ENCODE measurements at regions not wholly inside any gene's neighbourhood (a gene's known extent, or its start where the extent isn't known, plus 50 kb on each side); places are given as distances from the start of the nearest gene placed in this dataset.
"Not testable (repeated sequence)": the region's sequence is repeated elsewhere in the genome, so short reads cannot be mapped to it uniquely, and the experiment has no call there.

DNA sequence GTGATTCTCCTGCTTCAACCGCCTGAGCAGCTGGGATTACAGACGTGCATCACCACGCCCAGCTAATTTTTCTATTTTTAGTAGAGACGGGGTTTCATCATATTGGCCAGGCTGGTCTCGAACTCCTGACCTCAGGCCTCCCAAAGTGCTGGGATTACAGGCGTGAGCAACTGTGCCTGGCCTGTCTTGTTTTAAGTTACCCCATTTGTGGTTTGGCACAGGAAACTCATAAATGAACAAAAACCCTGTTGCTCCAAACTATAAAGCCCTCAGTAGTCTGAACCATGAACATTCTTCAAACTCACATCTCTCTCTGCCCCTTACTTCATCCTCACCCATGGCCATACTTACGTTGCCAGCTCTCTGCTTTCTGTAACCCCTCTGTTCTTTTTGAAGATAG is 61.7 kb downstream of the RHOU start:
- not testable (repeated sequence) for H3K27ac Mint-ChIP-seq; DNase-seq (ENCODE audit: extremely low spot score, unreplicated experiment); H3K4me3 Mint-ChIP-seq; H3K36me3 Mint-ChIP-seq; H3K27me3 Mint-ChIP-seq; H3K9me3 Mint-ChIP-seq
- H3K4me1 Mint-ChIP-seq (ENCODE audit: unreplicated experiment), result peaks cover 21% of the 10 kb centered on the region

- no peak for DNase-seq (ENCODE audit: extremely low spot score, unreplicated experiment)
These were observed 62.8 kb downstream of the RHOU start for GRCh38 chr1:228798035-228798434.

DNA sequence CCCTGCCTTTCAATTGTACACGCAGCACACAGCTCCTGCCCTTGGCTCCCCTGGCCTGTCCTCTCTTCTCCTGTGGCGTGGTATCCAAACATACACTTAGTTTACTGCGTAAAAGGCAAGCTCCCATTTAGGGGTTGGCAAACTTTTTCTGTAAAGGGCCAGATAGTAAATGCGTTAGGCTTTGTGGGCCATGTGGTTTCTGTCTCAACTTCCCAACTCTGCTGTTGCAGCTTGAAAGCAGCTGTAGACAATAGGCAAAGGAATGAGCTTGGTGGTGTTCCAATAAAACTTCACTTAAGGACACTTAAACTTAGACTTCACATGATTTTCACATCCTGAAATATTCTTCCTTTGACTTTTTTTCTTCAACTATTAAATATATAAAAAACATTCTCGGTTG is 63.3 kb downstream of the RHOU start:
- Mint-ChIP-seq H3K4me3 (no peak overlapping the region), H3K4me1 (ENCODE audit: unreplicated experiment) (peaks cover 30% of the 10 kb centered on the region), H3K36me3 (no peaks in the 10 kb centered on the region), H3K9me3 (peaks cover 4% of the 10 kb centered on the region), H3K27ac (no peak overlapping the region), H3K27me3 (no peaks in the 10 kb centered on the region)
- TF ChIP-seq, protein P1, sequence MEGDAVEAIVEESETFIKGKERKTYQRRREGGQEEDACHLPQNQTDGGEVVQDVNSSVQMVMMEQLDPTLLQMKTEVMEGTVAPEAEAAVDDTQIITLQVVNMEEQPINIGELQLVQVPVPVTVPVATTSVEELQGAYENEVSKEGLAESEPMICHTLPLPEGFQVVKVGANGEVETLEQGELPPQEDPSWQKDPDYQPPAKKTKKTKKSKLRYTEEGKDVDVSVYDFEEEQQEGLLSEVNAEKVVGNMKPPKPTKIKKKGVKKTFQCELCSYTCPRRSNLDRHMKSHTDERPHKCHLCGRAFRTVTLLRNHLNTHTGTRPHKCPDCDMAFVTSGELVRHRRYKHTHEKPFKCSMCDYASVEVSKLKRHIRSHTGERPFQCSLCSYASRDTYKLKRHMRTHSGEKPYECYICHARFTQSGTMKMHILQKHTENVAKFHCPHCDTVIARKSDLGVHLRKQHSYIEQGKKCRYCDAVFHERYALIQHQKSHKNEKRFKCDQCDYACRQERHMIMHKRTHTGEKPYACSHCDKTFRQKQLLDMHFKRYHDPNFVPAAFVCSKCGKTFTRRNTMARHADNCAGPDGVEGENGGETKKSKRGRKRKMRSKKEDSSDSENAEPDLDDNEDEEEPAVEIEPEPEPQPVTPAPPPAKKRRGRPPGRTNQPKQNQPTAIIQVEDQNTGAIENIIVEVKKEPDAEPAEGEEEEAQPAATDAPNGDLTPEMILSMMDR (conservative IDR thresholded peaks at IDR 0.05), result no peak
- no peak for DNase-seq (ENCODE audit: extremely low spot score, unreplicated experiment)

More at GRCh38 chr1:228798035-228798434, 62.8 kb downstream of the RHOU start:
- peaks cover 29% of the 10 kb centered on the region for H3K4me1 Mint-ChIP-seq (ENCODE audit: unreplicated experiment)
- H3K27me3 Mint-ChIP-seq, result no peaks in the 10 kb centered on the region
- peaks cover 4% of the 10 kb centered on the region for H3K9me3 Mint-ChIP-seq
- H3K4me3 Mint-ChIP-seq, result no peak overlapping the region
- H3K36me3 Mint-ChIP-seq, result no peaks in the 10 kb centered on the region
- peak overlapping the region; percentile 26 for H3K27ac Mint-ChIP-seq
- TF ChIP-seq, protein P1 (conservative IDR thresholded peaks at IDR 0.05), result no peak

GRCh38 chr1:228799924-228800323 is 64.6 kb downstream of the RHOU start:
- Mint-ChIP-seq H3K9me3 (peaks cover 4% of the 10 kb centered on the region), H3K27me3 (no peaks in the 10 kb centered on the region)
- TF ChIP-seq, protein P1 (conservative IDR thresholded peaks at IDR 0.05), result no peak

DNA sequence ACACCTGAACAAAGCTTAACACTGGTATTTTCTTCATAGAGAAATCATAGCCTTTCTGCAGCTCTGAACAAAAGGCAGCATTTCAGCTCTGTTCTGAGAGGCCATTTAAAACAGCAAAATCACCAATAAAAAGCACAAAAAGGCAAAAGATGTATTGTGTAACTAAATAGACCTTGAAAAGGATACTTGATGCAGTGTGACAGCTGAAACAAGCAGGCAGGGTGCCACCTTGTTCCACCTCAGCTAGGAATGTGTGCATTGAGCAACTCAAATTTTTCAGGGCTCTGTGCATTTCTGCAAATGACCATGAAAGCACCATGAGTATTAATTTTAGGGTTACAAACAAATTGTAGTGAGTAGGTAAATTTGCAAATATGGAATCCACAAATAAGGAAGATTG is 65.8 kb downstream of the RHOU start:
- Mint-ChIP-seq H3K4me1 (ENCODE audit: unreplicated experiment) (peaks cover 46% of the 10 kb centered on the region), H3K4me3 (peak overlapping the region; percentile 56), H3K36me3 (no peaks in the 10 kb centered on the region), H3K27ac (peak overlapping the region; percentile 94), H3K27me3 (no peaks in the 10 kb centered on the region), H3K9me3 (peaks cover 4% of the 10 kb centered on the region)
- DNase-seq (ENCODE audit: extremely low spot score, unreplicated experiment), result no peak
- TF ChIP-seq, protein P1 (conservative IDR thresholded peaks at IDR 0.05), result no peak

More at GRCh38 chr1:228799924-228800323, 64.6 kb downstream of the RHOU start:
- Mint-ChIP-seq H3K27ac (no peak overlapping the region), H3K36me3 (no peaks in the 10 kb centered on the region), H3K4me3 (no peak overlapping the region), H3K4me1 (ENCODE audit: unreplicated experiment) (peaks cover 38% of the 10 kb centered on the region)
- DNase-seq (ENCODE audit: extremely low spot score, unreplicated experiment), result peak; percentile 10

- peaks cover 4% of the 10 kb centered on the region for H3K9me3 Mint-ChIP-seq
- no peaks in the 10 kb centered on the region for H3K36me3 Mint-ChIP-seq
- H3K27ac Mint-ChIP-seq, result peak overlapping the region; percentile 94
- H3K4me3 Mint-ChIP-seq, result no peak overlapping the region
- TF ChIP-seq, protein P1 (conservative IDR thresholded peaks at IDR 0.05), result no peak
- H3K27me3 Mint-ChIP-seq, result no peaks in the 10 kb centered on the region
- no peak for DNase-seq (ENCODE audit: extremely low spot score, unreplicated experiment)
- H3K4me1 Mint-ChIP-seq (ENCODE audit: unreplicated experiment), result peaks cover 46% of the 10 kb centered on the region
These were observed 67.3 kb downstream of the RHOU start for GRCh38 chr1:228802386-228803220.

All from type B pancreatic cell (in vitro differentiated cells).